ENCODE measurements at regions not wholly inside any gene's neighbourhood (a gene's known extent, or its start where the extent isn't known, plus 50 kb on each side); places are given as distances from the start of the nearest gene placed in this dataset.

DNA sequence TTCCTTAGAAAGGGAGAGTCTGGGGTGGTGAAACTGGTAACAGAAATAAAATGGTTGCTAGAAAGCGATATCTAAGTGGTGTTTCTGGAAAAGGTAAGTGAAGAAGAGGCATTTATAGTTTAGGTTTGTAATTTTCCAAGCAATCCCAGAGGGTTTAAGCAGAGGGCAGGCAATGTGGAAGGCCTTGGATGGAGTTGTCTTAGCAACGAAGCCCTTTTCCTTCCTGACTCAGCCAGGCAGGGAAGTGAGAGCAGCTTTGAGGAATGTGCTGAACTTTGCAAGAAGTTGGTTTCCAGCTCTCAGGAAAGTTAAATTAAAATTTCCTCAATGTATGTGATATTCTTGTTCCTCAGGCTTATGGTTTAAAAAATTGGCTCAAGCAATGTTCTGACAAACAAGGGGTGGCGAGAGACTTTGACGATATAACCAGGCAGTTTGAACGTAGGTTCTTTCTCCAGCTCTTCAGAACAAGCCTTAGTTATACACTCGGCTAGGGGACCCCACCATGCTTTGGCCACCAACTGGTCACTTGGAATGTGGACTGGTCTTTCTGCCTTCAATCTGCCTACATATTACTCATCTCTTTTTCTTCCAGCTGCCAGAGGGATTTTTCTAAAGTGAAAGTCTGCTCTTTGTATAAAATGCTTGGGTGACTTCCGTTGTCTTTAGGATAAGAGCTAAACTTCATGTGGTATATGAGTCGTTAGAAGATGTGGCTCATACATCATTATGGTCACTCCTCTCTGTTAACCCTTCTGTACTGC, 66.9 kb upstream of the SLC25A13 start:
- Histone ChIP-seq H3K4me1 (ENCODE audit: insufficient read depth, low read length) (no peaks in the 10 kb centered on the region), H3K79me2 (ENCODE audit: insufficient read depth, low read length) (no peaks in the 10 kb centered on the region), H2BK5ac (ENCODE audit: insufficient read length, low read length) (no peak overlapping the region), H3K27ac (ENCODE audit: insufficient read length, low read depth, low read length) (no peak overlapping the region), H2BK12ac (ENCODE audit: insufficient read length, low read depth, low read length) (no peak overlapping the region), H3K4me2 (ENCODE audit: insufficient read depth, insufficient read length, low read length) (no peak overlapping the region), H2BK15ac (ENCODE audit: low read depth, low read length) (no peak overlapping the region), H4K5ac (ENCODE audit: insufficient read length, low read depth, low read length) (no peak overlapping the region), H3K9me3 (ENCODE audit: control insufficient read depth, low read depth, low read length) (no peaks in the 10 kb centered on the region), H4K20me1 (ENCODE audit: control insufficient read depth, insufficient read depth, insufficient read length) (no peaks in the 10 kb centered on the region), H3K18ac (ENCODE audit: insufficient read length, low read depth, low read length) (no peak overlapping the region), H2AK5ac (ENCODE audit: insufficient read length, low read length) (no peak overlapping the region), H2AFZ (ENCODE audit: low read length) (no peak overlapping the region), H3K23ac (ENCODE audit: insufficient read length, low read depth, low read length) (no peak overlapping the region), H3K27me3 (ENCODE audit: insufficient read depth, low read length) (no peaks in the 10 kb centered on the region), H3T11ph (ENCODE audit: low read length) (no peak overlapping the region), H4K91ac (ENCODE audit: insufficient read length, low read depth, low read length) (no peak overlapping the region), H3K79me1 (ENCODE audit: insufficient read depth, low read depth, low read length, poor library complexity, severe bottlenecking) (no peaks in the 10 kb centered on the region), H4K8ac (replicated peaks; ENCODE audit: insufficient read length, low read depth, low read length) (no peak overlapping the region), H3K56ac (ENCODE audit: insufficient read length, low read depth, low read length) (no peak overlapping the region), H3K4ac (ENCODE audit: low read depth, low read length) (no peak overlapping the region), H3K14ac (ENCODE audit: insufficient read depth, low read length) (no peak overlapping the region), H3K23me2 (ENCODE audit: insufficient read length, low read depth, low read length, poor library complexity, severe bottlenecking) (no peaks in the 10 kb centered on the region), H2BK120ac (ENCODE audit: low read depth, low read length, poor library complexity, severe bottlenecking) (no peak overlapping the region), H2BK20ac (ENCODE audit: low read depth, low read length, poor library complexity, severe bottlenecking) (no peak overlapping the region), H3K9ac (ENCODE audit: extremely low read depth, insufficient read length, low read length) (no peak overlapping the region)
- Mint-ChIP-seq H3K27me3 (ENCODE audit: low read depth) (peaks cover 15% of the 10 kb centered on the region), H3K27ac (no peak overlapping the region), H3K4me3 (no peak overlapping the region), H3K9me3 (no peaks in the 10 kb centered on the region; a peak in 1 of 5 replicates), H3K36me3 (ENCODE audit: insufficient read depth in 1 of 3, low read depth in 3 of 3) (no peaks in the 10 kb centered on the region), H3K4me1 (no peaks in the 10 kb centered on the region)
- WGBS (ENCODE audit: extremely low coverage, insufficient read length, low lambda C conversion rate), result no CpG with 5 or more reads among the region's 8 CpGs
- TF ChIP-seq, protein P1, sequence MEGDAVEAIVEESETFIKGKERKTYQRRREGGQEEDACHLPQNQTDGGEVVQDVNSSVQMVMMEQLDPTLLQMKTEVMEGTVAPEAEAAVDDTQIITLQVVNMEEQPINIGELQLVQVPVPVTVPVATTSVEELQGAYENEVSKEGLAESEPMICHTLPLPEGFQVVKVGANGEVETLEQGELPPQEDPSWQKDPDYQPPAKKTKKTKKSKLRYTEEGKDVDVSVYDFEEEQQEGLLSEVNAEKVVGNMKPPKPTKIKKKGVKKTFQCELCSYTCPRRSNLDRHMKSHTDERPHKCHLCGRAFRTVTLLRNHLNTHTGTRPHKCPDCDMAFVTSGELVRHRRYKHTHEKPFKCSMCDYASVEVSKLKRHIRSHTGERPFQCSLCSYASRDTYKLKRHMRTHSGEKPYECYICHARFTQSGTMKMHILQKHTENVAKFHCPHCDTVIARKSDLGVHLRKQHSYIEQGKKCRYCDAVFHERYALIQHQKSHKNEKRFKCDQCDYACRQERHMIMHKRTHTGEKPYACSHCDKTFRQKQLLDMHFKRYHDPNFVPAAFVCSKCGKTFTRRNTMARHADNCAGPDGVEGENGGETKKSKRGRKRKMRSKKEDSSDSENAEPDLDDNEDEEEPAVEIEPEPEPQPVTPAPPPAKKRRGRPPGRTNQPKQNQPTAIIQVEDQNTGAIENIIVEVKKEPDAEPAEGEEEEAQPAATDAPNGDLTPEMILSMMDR (conservative IDR thresholded peaks at IDR 0.05), result no peak
- DNase-seq, result no peak
